Dendritic cell treated with granulocyte-macrophage colony-stimulating factor and Interleukin-4, amounts not matched to agents 40 ng/mL and 50 ng/mL, for 4 days (primary cell): ENCODE measurements at regions not wholly inside any gene's neighbourhood (a gene's known extent, or its start where the extent isn't known, plus 50 kb on each side); places are given as distances from the start of the nearest gene placed in this dataset.
"Not testable (repeated sequence)": the region's sequence is repeated elsewhere in the genome, so short reads cannot be mapped to it uniquely, and the experiment has no call there.

Experiments
- H3K27ac Mint-ChIP-seq: one replicate; pipeline ENCODE4 v1.8.0; 2022; ENCODE audit warnings: mild to moderate bottlenecking, mixed read lengths
- H3K27me3 Mint-ChIP-seq: one replicate; pipeline ENCODE4 v1.8.0; 2022; ENCODE audit warnings: mild to moderate bottlenecking, mixed read lengths
- H3K36me3 Mint-ChIP-seq: one replicate; pipeline ENCODE4 v1.8.0; 2022; ENCODE audit warnings: low read depth, mixed read lengths
- H3K4me1 Mint-ChIP-seq: one replicate; pipeline ENCODE4 v1.8.0; 2022; ENCODE audit warnings: low read depth, mixed read lengths
- H3K4me3 Mint-ChIP-seq: one replicate; pipeline ENCODE4 v1.8.0; 2022; ENCODE audit warnings: mild to moderate bottlenecking, moderate library complexity, mixed read lengths
- H3K9me3 Mint-ChIP-seq: one replicate; pipeline ENCODE4 v1.8.0; 2022; ENCODE audit warnings: mixed read lengths
- intact Hi-C: fragments of 100-400 bp; cut with micrococcal nuclease; formaldehyde crosslinking; loops from one replicate; pipeline ENCODE4 v1.15.0; 2022

- intact Hi-C loops, result no loop called here
- Mint-ChIP-seq H3K4me1 (no peaks in the 10 kb centered on the region), H3K9me3 (no peaks in the 10 kb centered on the region), H3K4me3 (no peak overlapping the region), H3K36me3 (no peaks in the 10 kb centered on the region), H3K27me3 (no peaks in the 10 kb centered on the region), H3K27ac (no peak overlapping the region)
Observed at GRCh38 chr1:224554620-224555259, 61.4 kb upstream of the CNIH3 start.

DNA sequence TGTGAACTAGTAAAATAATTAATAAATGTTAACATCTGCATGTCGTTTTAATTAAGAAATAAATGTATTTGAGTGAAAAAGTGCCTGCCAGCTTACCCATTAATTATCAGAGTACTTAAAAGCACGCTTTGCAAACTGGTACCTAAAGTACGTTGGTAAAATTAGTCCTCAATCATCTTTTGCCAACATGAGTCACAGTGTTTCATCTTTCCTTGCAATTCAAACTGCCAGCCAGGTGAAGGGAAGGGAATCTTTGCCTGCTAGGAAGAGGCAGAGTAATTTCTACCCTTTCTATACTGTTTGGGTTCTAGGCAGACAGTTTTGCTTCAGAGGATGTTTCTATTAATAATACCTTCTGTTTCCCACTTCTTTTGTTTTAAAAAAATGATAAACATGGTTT is 57.2 kb upstream of the CNIH3 start:
- peaks cover 17% of the 10 kb centered on the region for H3K9me3 Mint-ChIP-seq
- no peaks in the 10 kb centered on the region for H3K27me3 Mint-ChIP-seq
- no peaks in the 10 kb centered on the region for H3K36me3 Mint-ChIP-seq
- no peaks in the 10 kb centered on the region for H3K4me1 Mint-ChIP-seq
- intact Hi-C loops, result no loop called here
- H3K27ac Mint-ChIP-seq, result no peak overlapping the region
- no peak overlapping the region for H3K4me3 Mint-ChIP-seq

- Mint-ChIP-seq H3K36me3 (no peaks in the 10 kb centered on the region), H3K9me3 (peaks cover 17% of the 10 kb centered on the region), H3K4me3 (no peak overlapping the region), H3K27me3 (no peaks in the 10 kb centered on the region), H3K27ac (no peak overlapping the region), H3K4me1 (peaks cover 11% of the 10 kb centered on the region)
- intact Hi-C loops, result no loop called here
Observed at GRCh38 chr1:224559981-224560728, 56.0 kb upstream of the CNIH3 start.

GRCh38 chr1:224562881-224563280 is 53.2 kb upstream of the CNIH3 start:
- H3K36me3 Mint-ChIP-seq, H3K27ac Mint-ChIP-seq, H3K27me3 Mint-ChIP-seq, intact Hi-C loops, H3K4me3 Mint-ChIP-seq: not testable (repeated sequence)
- Mint-ChIP-seq H3K4me1 (peaks cover 20% of the 10 kb centered on the region), H3K9me3 (peaks cover 17% of the 10 kb centered on the region)

DNA sequence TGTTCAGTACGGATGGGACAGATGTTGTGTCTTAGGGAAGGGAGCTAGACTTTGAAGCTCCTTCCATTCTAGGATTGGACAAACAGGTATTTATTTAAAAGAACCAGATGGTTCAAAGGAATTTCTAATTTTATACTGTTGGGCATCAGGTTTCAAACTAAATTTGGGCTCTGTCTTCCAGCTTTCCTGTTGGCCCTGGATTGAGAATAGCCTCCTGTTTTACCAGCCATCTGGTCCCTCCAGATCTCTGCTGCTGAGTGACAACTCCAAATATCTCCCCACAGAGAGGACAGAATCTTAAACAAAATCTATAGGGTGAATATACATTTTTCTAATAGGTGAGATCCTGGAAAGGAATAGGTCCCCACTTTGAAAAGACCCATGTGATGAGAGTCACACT is 52.5 kb upstream of the CNIH3 start:
- intact Hi-C loops, result no loop called here
- Mint-ChIP-seq H3K36me3 (no peaks in the 10 kb centered on the region), H3K4me3 (no peak overlapping the region), H3K4me1 (peaks cover 20% of the 10 kb centered on the region), H3K27ac (no peak overlapping the region), H3K27me3 (no peaks in the 10 kb centered on the region), H3K9me3 (peaks cover 17% of the 10 kb centered on the region)

- H3K4me1 Mint-ChIP-seq, result peaks cover 20% of the 10 kb centered on the region
- H3K9me3 Mint-ChIP-seq, result peaks cover 17% of the 10 kb centered on the region
- no peaks in the 10 kb centered on the region for H3K36me3 Mint-ChIP-seq
- no peak overlapping the region for H3K27ac Mint-ChIP-seq
- H3K4me3 Mint-ChIP-seq, result no peak overlapping the region
- H3K27me3 Mint-ChIP-seq, result no peaks in the 10 kb centered on the region
- intact Hi-C loops, result no loop called here
Observed at GRCh38 chr1:224564454-224565084, 51.5 kb upstream of the CNIH3 start.

GRCh38 chr1:224565186-224565585 is 50.9 kb upstream of the CNIH3 start:
- peaks cover 17% of the 10 kb centered on the region for H3K9me3 Mint-ChIP-seq
- peaks cover 20% of the 10 kb centered on the region for H3K4me1 Mint-ChIP-seq
- H3K27ac Mint-ChIP-seq, result peak overlapping the region; percentile 4
- H3K36me3 Mint-ChIP-seq, result no peaks in the 10 kb centered on the region
- H3K27me3 Mint-ChIP-seq, result no peaks in the 10 kb centered on the region
- no peak overlapping the region for H3K4me3 Mint-ChIP-seq
- intact Hi-C loops, result no loop called here

DNA sequence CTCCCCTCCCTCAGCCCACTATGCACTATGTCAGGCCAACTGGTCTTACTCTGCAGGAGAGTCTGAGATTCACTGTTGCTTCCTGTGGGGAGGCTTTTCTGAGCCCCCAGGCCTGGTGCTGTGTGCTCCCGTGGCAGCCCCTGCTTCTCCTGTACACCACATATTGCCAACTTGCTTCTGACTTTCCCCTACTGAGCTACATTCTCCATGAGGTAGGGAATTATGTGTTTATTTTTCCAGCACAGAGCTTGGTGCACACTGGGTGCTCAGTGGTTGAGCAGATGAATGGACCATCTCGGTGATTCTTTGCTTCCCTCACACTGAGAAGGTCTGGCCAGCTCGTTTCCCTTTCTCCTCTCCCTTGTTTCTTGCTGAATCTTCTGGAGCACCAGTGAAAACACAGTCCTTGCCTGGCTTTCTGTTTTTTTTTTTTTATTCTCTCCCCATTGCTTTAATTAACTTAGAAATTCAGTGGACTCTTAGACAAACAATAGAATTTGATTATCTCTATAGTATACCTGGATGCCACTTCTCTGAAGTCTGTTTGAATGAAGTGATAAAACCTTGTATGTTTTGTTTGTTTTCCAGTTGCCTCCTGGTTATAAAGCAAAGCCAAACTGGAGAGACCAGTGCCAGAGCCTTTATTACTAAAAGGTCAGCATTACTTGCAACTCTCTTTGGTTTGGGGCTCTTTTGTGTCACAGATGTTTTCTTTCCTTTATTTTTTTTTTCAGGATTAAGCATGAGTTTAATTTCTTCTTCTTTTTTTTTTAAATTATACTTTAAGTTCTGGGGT is 50.3 kb upstream of the CNIH3 start:
- Mint-ChIP-seq H3K9me3 (peaks cover 17% of the 10 kb centered on the region), H3K27me3 (no peaks in the 10 kb centered on the region), H3K4me3 (no peak overlapping the region), H3K36me3 (no peaks in the 10 kb centered on the region), H3K27ac (peak overlapping the region; percentile 4), H3K4me1 (peaks cover 21% of the 10 kb centered on the region)
- intact Hi-C loops, result no loop called here
